ENCODE measurements at regions not wholly inside any gene's neighbourhood (a gene's known extent, or its start where the extent isn't known, plus 50 kb on each side); places are given as distances from the start of the nearest gene placed in this dataset.

DNA sequence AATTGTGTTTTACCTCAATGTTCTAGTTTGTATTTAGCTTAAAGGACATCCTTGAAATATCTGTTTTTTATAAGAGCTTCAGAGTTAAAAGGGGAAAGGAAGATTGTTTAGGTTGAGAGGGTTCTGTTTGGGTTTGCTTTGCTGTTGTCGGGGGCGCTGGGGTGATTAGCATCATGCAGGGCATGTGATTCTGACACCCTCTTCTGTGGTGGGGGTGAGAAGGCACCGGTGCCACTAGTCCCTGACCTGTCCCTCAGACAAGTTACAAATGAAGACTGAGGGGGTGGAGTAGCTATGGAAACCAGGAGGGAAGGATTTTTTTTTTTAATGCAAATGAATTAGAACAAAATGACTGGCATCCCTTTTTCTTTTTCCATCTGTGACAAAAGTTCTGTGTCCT lies 291.3 kb downstream of the RPAP3 start:
- intact Hi-C loops (cut with DNase I) = no loop called here
- TF ChIP-seq, protein P1, sequence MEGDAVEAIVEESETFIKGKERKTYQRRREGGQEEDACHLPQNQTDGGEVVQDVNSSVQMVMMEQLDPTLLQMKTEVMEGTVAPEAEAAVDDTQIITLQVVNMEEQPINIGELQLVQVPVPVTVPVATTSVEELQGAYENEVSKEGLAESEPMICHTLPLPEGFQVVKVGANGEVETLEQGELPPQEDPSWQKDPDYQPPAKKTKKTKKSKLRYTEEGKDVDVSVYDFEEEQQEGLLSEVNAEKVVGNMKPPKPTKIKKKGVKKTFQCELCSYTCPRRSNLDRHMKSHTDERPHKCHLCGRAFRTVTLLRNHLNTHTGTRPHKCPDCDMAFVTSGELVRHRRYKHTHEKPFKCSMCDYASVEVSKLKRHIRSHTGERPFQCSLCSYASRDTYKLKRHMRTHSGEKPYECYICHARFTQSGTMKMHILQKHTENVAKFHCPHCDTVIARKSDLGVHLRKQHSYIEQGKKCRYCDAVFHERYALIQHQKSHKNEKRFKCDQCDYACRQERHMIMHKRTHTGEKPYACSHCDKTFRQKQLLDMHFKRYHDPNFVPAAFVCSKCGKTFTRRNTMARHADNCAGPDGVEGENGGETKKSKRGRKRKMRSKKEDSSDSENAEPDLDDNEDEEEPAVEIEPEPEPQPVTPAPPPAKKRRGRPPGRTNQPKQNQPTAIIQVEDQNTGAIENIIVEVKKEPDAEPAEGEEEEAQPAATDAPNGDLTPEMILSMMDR (IDR thresholded peaks at IDR 0.05) = no peak
- ATAC-seq = no peak
- Histone ChIP-seq H3K36me3 (no peaks in the 10 kb centered on the region), H3K4me1 (no peaks in the 10 kb centered on the region), H3K27me3 (no peaks in the 10 kb centered on the region), H3K4me3 (no peak overlapping the region), H3K9me3 (no peaks in the 10 kb centered on the region), H3K27ac (no peak overlapping the region)
- WGBS, 2 donors = 62 to 82% methylated on average over 3 of the region's 3 CpGs
- no peak for DNase-seq
- FAIRE-seq = no peak

DNA sequence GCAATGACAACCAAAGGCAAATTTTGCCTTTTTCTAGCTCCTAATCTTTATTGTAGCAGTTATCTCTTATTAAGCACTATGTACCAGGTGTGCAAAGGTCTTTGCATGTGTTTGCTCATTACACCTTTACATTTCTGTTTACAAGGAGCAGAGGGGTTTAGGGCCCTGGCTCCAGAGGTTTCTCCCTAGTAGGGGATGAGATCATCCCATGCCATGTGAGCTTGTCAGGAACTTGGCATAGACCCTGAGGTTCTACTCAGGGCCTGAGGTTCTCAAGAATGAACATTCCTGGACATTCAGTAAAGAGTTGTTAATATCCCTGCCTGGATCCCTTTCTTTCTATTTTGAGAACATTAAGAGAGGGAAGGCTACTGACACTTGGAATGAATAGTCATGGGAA lies 292.0 kb downstream of the RPAP3 start:
- DNase-seq (no peak), FAIRE-seq (no peak), ATAC-seq (no peak)
- Histone ChIP-seq H3K27ac (no peak overlapping the region), H3K36me3 (no peaks in the 10 kb centered on the region), H3K4me3 (no peak overlapping the region), H3K9me3 (no peaks in the 10 kb centered on the region), H3K27me3 (no peaks in the 10 kb centered on the region), H3K4me1 (no peaks in the 10 kb centered on the region)
- TF ChIP-seq, protein P1 (IDR thresholded peaks at IDR 0.05) = no peak
- intact Hi-C loops (cut with DNase I) = no loop called here

DNA sequence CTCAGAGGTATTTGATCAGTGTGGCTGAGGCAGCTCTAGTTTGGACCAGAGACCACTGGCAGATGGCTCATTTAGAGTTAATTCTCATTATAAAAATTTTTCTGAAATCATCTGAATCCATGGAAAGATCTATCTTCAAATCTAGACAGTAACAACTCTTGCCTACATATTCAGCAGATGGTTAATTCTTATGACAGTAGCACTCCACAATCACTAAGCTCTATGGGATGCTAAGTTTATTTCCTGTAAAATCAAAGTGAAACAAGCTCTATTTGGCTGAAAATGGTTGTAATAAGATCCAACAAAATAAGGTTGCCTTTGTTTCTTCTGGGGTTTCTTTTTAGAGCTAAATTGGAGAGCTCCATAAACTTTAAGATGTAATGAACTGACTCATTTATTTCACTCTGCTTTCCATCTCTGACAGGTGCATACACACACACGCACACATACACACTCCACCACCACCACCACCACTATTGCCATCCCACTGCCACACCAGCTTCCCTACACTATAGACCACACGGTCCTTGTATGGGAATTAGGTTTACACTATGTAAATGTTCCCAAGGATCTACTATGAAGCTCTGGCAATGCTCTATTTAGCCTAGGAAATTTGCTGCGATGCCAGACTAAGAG lies 293.1 kb downstream of the RPAP3 start:
- no peaks in the 10 kb centered on the region for H3K9me3 ChIP-seq
- no peak for FAIRE-seq
- H3K27ac ChIP-seq = no peak overlapping the region
- no peak for DNase-seq
- no peak for ATAC-seq
- H3K36me3 ChIP-seq = no peaks in the 10 kb centered on the region
- 73 to 88% methylated on average over 3 of the region's 3 CpGs for WGBS, 2 donors
- H3K27me3 ChIP-seq = no peaks in the 10 kb centered on the region
- H3K4me1 ChIP-seq = no peaks in the 10 kb centered on the region
- no peak overlapping the region for H3K4me3 ChIP-seq
- intact Hi-C loops (cut with DNase I) = no loop called here
- TF ChIP-seq, protein P1 (IDR thresholded peaks at IDR 0.05) = no peak

DNA sequence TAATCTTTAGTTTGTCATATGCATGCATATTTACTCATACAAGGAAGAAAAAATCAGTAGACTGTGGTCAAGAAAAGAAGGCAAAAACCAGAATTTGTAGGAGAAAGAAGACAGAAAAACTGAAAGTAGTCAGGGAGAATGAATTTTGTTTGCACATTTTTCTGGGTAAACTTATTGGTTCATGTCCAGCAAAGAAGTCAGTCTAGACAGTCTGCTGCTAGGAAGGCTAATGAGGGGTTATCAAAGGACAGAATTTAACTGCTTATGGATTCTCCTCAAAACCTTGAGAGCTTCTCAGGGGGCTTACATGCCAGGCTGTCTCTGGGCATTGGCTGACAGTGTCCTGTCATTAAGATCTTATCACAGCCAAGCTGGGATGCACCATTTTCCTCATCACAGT lies 293.9 kb downstream of the RPAP3 start:
- DNase-seq (no peak), FAIRE-seq (no peak), ATAC-seq (no peak)
- H3K36me3 ChIP-seq = no peaks in the 10 kb centered on the region
- no peak overlapping the region for H3K4me3 ChIP-seq
- intact Hi-C loops (cut with DNase I) = no loop called here
- TF ChIP-seq, protein P1 (IDR thresholded peaks at IDR 0.05) = no peak
- H3K9me3 ChIP-seq = no peaks in the 10 kb centered on the region
- no peaks in the 10 kb centered on the region for H3K4me1 ChIP-seq
- no peak overlapping the region for H3K27ac ChIP-seq
- H3K27me3 ChIP-seq = no peaks in the 10 kb centered on the region

DNA sequence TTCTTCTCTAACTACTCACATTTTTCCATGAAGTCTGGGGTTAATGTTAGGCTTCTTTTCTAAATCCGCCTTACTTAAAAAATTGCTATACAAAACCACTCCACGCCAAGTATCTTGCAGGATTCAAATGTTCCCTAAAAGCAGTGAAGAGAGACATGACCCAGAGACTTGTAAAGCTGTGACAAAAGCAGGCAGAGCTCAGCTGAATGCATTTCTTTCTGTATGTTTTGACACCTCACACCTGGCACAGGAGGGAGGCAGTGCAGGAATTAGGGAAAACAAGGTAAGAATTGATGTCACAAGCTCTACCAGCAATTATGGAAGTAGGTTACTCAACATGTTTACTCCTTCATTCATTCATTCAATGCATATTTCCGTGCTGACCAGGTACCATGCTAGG lies 295.0 kb downstream of the RPAP3 start:
- no peak for ATAC-seq

More for the DNA sequence above, 295.0 kb downstream of the RPAP3 start:
- no peak for DNase-seq
- WGBS, 2 donors = 77 to 81% methylated on average over 3 of the region's 3 CpGs
- intact Hi-C loops (cut with DNase I) = no loop called here
- TF ChIP-seq, protein P1 (IDR thresholded peaks at IDR 0.05) = no peak
- Histone ChIP-seq H3K27ac (no peak overlapping the region), H3K27me3 (no peaks in the 10 kb centered on the region), H3K4me1 (no peaks in the 10 kb centered on the region), H3K4me3 (no peak overlapping the region), H3K36me3 (no peaks in the 10 kb centered on the region), H3K9me3 (no peaks in the 10 kb centered on the region)
- FAIRE-seq = no peak
